ENCODE measurements at regions not wholly inside any gene's neighbourhood (a gene's known extent, or its start where the extent isn't known, plus 50 kb on each side); places are given as distances from the start of the nearest gene placed in this dataset.

GRCh38 chr5:43993634-43994351 lies 390.8 kb downstream of the NNT start:
- TF ChIP-seq POLR2AphosphoS5 (IDR thresholded peaks at IDR 0.05) (no peak), CTCF (IDR thresholded peaks at IDR 0.05) (no peak), POLR2A (IDR thresholded peaks at IDR 0.05) (no peak), EP300 (IDR thresholded peaks at IDR 0.05; ENCODE audit: low read depth) (no peak)
- intact Hi-C loops (cut with DNase I; ENCODE audit: low total_unique reads): no loop called here

GRCh38 chr5:43985411-43985810 lies 382.4 kb downstream of the NNT start:
- Histone ChIP-seq H3K36me3 (no peaks in the 10 kb centered on the region), H3K27ac (no peak overlapping the region), H3K9me3 (no peaks in the 10 kb centered on the region), H3K4me1 (no peaks in the 10 kb centered on the region), H3K27me3 (no peaks in the 10 kb centered on the region), H3K4me3 (no peak overlapping the region)
- TF ChIP-seq POLR2AphosphoS5 (IDR thresholded peaks at IDR 0.05) (no peak), CTCF (IDR thresholded peaks at IDR 0.05) (no peak), EP300 (IDR thresholded peaks at IDR 0.05; ENCODE audit: low read depth) (no peak), POLR2A (IDR thresholded peaks at IDR 0.05) (no peak)
- no peak for DNase-seq
- in situ Hi-C loops (cut with MboI; ENCODE audit: low pct_ligation_motif_present in 1 of 4, low pct_unique_long_range_greater_than_20kb in 1 of 4, low sequenced_read_pairs in 3 of 4) (no loop called here), intact Hi-C loops (cut with DNase I; ENCODE audit: low total_unique reads) (no loop called here)
- WGBS, 2 donors (ENCODE audit: low coverage in 1 of 2): 72 to 78% methylated on average over 3 of the region's 3 CpGs

More at GRCh38 chr5:43993634-43994351, 390.8 kb downstream of the NNT start:
- no peaks in the 10 kb centered on the region for H3K4me1 ChIP-seq
- DNase-seq: no peak
- H3K4me3 ChIP-seq: no peak overlapping the region
- in situ Hi-C loops (cut with MboI; ENCODE audit: low pct_ligation_motif_present in 1 of 4, low pct_unique_long_range_greater_than_20kb in 1 of 4, low sequenced_read_pairs in 3 of 4): no loop called here
- no peaks in the 10 kb centered on the region for H3K27me3 ChIP-seq
- no peak overlapping the region for H3K27ac ChIP-seq
- H3K9me3 ChIP-seq: no peaks in the 10 kb centered on the region
- 80 to 84% methylated on average over 5 to 9 of the region's 9 CpGs for WGBS, 2 donors (ENCODE audit: low coverage in 1 of 2)
- no peaks in the 10 kb centered on the region for H3K36me3 ChIP-seq

GRCh38 chr5:43981556-43981955 lies 378.6 kb downstream of the NNT start:
- in situ Hi-C loops (cut with MboI; ENCODE audit: low pct_ligation_motif_present in 1 of 4, low pct_unique_long_range_greater_than_20kb in 1 of 4, low sequenced_read_pairs in 3 of 4): no loop called here
- H3K36me3 ChIP-seq: no peaks in the 10 kb centered on the region
- 87% methylated on average over 8 of the region's 8 CpGs; no CpG with 5 or more reads in 1 of the 2 donors for WGBS, 2 donors (ENCODE audit: low coverage in 1 of 2)
- intact Hi-C loops (cut with DNase I; ENCODE audit: low total_unique reads): no loop called here
- peaks cover 0 to 5% of the 10 kb centered on the region in 2 donors for H3K9me3 ChIP-seq
- H3K4me1 ChIP-seq: no peaks in the 10 kb centered on the region
- no peaks in the 10 kb centered on the region for H3K27me3 ChIP-seq
- no peak for DNase-seq
- H3K27ac ChIP-seq: no peak overlapping the region
- no peak overlapping the region for H3K4me3 ChIP-seq
- TF ChIP-seq POLR2A (IDR thresholded peaks at IDR 0.05) (no peak), CTCF (IDR thresholded peaks at IDR 0.05) (no peak), POLR2AphosphoS5 (IDR thresholded peaks at IDR 0.05) (no peak), EP300 (IDR thresholded peaks at IDR 0.05; ENCODE audit: low read depth) (no peak)

- intact Hi-C loops (cut with DNase I; ENCODE audit: low total_unique reads) (no loop called here), in situ Hi-C loops (cut with MboI; ENCODE audit: low pct_ligation_motif_present in 1 of 4, low pct_unique_long_range_greater_than_20kb in 1 of 4, low sequenced_read_pairs in 3 of 4) (no loop called here)
- Histone ChIP-seq H3K27me3 (no peaks in the 10 kb centered on the region), H3K4me1 (no peaks in the 10 kb centered on the region), H3K36me3 (no peaks in the 10 kb centered on the region), H3K9me3 (peaks cover 0 to under 1% of the 10 kb centered on the region in 2 donors), H3K27ac (no peak overlapping the region), H3K4me3 (no peak overlapping the region)
- no peak for TF ChIP-seq CTCF (IDR thresholded peaks at IDR 0.05)
- no peak for TF ChIP-seq POLR2AphosphoS5 (IDR thresholded peaks at IDR 0.05)
- no peak for TF ChIP-seq EP300 (IDR thresholded peaks at IDR 0.05; ENCODE audit: low read depth)
- no peak for TF ChIP-seq POLR2A (IDR thresholded peaks at IDR 0.05)
- WGBS, 2 donors (ENCODE audit: low coverage in 1 of 2): 74 to 86% methylated on average over 2 of the region's 2 CpGs
- no peak for DNase-seq
Measured at GRCh38 chr5:43973908-43974307, 370.9 kb downstream of the NNT start.
